Neuronal stem cell (in vitro differentiated cells): ENCODE measurements at regions not wholly inside any gene's neighbourhood (a gene's known extent, or its start where the extent isn't known, plus 50 kb on each side); places are given as distances from the start of the nearest gene placed in this dataset.

ENCODE experiments used
- DNase-seq: peaks from one replicate; pipeline ENCODE4 v3.0.0-alpha.2; 2013; ENCODE audit warnings: low spot score
- H2AFZ ChIP-seq: one replicate; pipeline ENCODE4 v1.6.1; 2013; ENCODE audit warnings: mild to moderate bottlenecking, low read length, inconsistent platforms
- H2AK5ac ChIP-seq: 2 replicates; pipeline ENCODE4 v1.6.1; 2013; ENCODE audit warnings: low read depth, mild to moderate bottlenecking, inconsistent platforms, low read length, moderate library complexity, mixed read lengths
- H2BK120ac ChIP-seq: 2 replicates; pipeline ENCODE4 v1.6.1; 2013; ENCODE audit warnings: low read depth, mild to moderate bottlenecking, inconsistent platforms, low read length, moderate library complexity, mixed read lengths
- H2BK12ac ChIP-seq: one replicate; pipeline ENCODE4 v1.6.1; 2013; ENCODE audit warnings: low read length, inconsistent platforms
- H2BK15ac ChIP-seq: 2 replicates; pipeline ENCODE4 v1.6.1; 2013; ENCODE audit warnings: mild to moderate bottlenecking, low read length, inconsistent platforms, mixed read lengths
- H2BK5ac ChIP-seq: one replicate; pipeline ENCODE4 v1.6.1; 2013; ENCODE audit warnings: inconsistent platforms, mild to moderate bottlenecking, low read length, moderate library complexity
- H3K14ac ChIP-seq: one replicate; pipeline ENCODE4 v1.6.1; 2013; ENCODE audit warnings: low read length, inconsistent platforms
- H3K18ac ChIP-seq: 2 replicates; pipeline ENCODE4 v1.6.1; 2013; ENCODE audit warnings: low read length, inconsistent platforms
- H3K23ac ChIP-seq: 2 replicates; pipeline ENCODE4 v1.6.1; 2013; ENCODE audit warnings: low read depth, mild to moderate bottlenecking, mixed read lengths, low read length, inconsistent platforms; ENCODE audit not compliant: poor library complexity
- H3K27ac ChIP-seq: replicated peaks from 3 replicates; pipeline ENCODE4 v1.5.1; 2013; ENCODE audit warnings: low read length, inconsistent platforms
- H3K27me3 ChIP-seq, 3 experiments: 2 replicates each; pipeline ENCODE4 v1.6.1; 2013; ENCODE audit warnings: low read length in 3 of 3, mild to moderate bottlenecking in 2 of 3, inconsistent platforms in 1 of 3, low read depth in 1 of 3, mixed read lengths in 1 of 3, moderate library complexity in 1 of 3; ENCODE audit not compliant: control insufficient read depth in 3 of 3, insufficient read depth in 3 of 3
- H3K36me3 ChIP-seq, 2 donors: replicated peaks in 1 of 2; 2 replicates each; pipeline ENCODE4 v1.6.1; 2013; ENCODE audit warnings: low read length in 2 of 2; ENCODE audit not compliant: control insufficient read depth in 2 of 2, insufficient read depth in 2 of 2
- H3K4ac ChIP-seq: 2 replicates; pipeline ENCODE4 v1.6.1; 2013; ENCODE audit warnings: inconsistent platforms, mild to moderate bottlenecking, low read length, moderate library complexity
- H3K4me1 ChIP-seq, 2 donors: 1 replicate in 1 of 2; 2 replicates in 1 of 2; pipeline ENCODE4 v1.6.1; 2013; ENCODE audit warnings: low read length in 2 of 2, low read depth in 1 of 2; ENCODE audit not compliant: control insufficient read depth in 2 of 2, insufficient read depth in 1 of 2
- H3K4me2 ChIP-seq: one replicate; pipeline ENCODE4 v1.6.1; 2013; ENCODE audit warnings: mild to moderate bottlenecking, low read length, inconsistent platforms; ENCODE audit not compliant: insufficient read depth, poor library complexity, severe bottlenecking
- H3K4me3 ChIP-seq, 2 donors: 2 replicates each; pipeline ENCODE4 v1.5.1; 2013; ENCODE audit warnings: low read length in 2 of 2, mild to moderate bottlenecking in 2 of 2, inconsistent platforms in 1 of 2, moderate library complexity in 1 of 2
- H3K79me1 ChIP-seq: one replicate; pipeline ENCODE4 v1.6.1; 2013; ENCODE audit warnings: low read depth, mild to moderate bottlenecking, inconsistent platforms, low read length, moderate library complexity
- H3K9ac ChIP-seq: one replicate; pipeline ENCODE4 v1.6.1; 2013; ENCODE audit warnings: mild to moderate bottlenecking, low read depth, low read length, inconsistent platforms; ENCODE audit not compliant: poor library complexity
- H3K9me3 ChIP-seq, 2 donors: replicated peaks in 1 of 2; 2 replicates each; pipeline versions ENCODE3 to v1.6.1; 2013; ENCODE audit warnings: low read length in 2 of 2, mild to moderate bottlenecking in 2 of 2, inconsistent platforms in 1 of 2, low read depth in 1 of 2, mixed read lengths in 1 of 2, moderate library complexity in 1 of 2; ENCODE audit not compliant: control insufficient read depth in 2 of 2, insufficient read depth in 1 of 2
- H4K8ac ChIP-seq: one replicate; pipeline ENCODE4 v1.6.1; 2013; ENCODE audit warnings: low read depth, mild to moderate bottlenecking, inconsistent platforms, low read length, moderate library complexity
- H4K91ac ChIP-seq: one replicate; pipeline ENCODE4 v1.6.1; 2013; ENCODE audit warnings: low read length, low read depth, mild to moderate bottlenecking, inconsistent platforms; ENCODE audit not compliant: poor library complexity
- WGBS, 2 donors: extraction: QIAGEN DNeasy Blood & Tissue Kit; methylation state at CpG; one replicate each; pipeline ENCODE4 v1.1.7; 2013; ENCODE audit warnings: missing lambda C conversion rate in 2 of 2, mixed read lengths in 1 of 2; ENCODE audit not compliant: insufficient read length in 2 of 2, insufficient replicate concordance in 1 of 2; ENCODE audit errors: extremely low coverage in 2 of 2; 5-methylcytosine and 5-hydroxymethylcytosine counted together

DNA sequence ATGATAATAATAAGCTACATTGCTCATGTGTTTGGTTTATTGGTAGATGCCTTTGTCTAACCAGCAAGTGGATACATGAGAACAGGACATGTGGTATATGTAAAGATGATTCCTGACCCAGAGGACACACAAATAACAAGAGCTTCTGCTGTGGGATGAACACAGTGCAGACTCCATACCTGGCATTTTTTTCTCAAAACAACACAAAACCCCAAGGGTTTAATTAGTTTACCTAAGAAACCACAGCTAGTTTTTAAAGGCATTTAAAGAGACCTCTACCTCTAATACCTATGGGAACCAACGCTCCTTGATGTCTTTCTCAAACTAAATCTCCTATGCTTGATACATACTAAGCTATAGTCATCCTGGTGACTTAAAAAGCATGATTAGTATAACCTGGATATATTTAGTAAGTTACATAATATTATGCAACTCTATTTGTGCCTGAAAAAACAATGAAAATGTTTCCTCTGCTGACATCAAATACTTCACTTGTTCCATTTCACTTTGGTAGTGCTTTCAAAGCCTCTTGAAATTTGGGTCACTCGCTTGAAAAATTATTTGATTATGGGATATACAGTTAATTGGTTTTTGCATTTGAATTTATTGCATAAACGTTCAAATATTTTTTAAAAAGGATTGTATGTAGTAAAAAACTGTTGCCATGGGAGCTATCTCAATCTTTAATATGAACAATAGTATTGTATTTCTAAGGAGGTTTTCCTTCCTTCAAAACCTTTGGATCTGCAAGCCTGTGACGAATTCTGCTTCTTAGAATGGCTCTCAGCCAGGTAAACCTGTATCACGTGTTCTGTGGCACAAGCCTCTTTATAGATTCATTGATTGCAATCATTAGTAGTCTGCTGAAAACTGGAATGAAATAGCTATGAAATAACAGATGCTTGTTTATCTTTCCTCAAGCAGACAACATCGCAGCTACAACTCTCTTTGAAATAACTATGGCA is 233.0 kb upstream of the KCNMB2 start:
- no peak overlapping the region for H3K9ac ChIP-seq
- H2BK5ac ChIP-seq: no peak overlapping the region
- no peaks in the 10 kb centered on the region for H3K36me3 ChIP-seq
- no peaks in the 10 kb centered on the region for H3K79me1 ChIP-seq
- no peak overlapping the region for H3K4me2 ChIP-seq
- no peak overlapping the region for H4K8ac ChIP-seq
- no peak overlapping the region for H3K18ac ChIP-seq
- no peak overlapping the region for H2BK15ac ChIP-seq
- no peak overlapping the region for H2BK120ac ChIP-seq
- H3K9me3 ChIP-seq: no peaks in the 10 kb centered on the region
- no peak overlapping the region for H3K4ac ChIP-seq
- H4K91ac ChIP-seq: no peak overlapping the region
- no peaks in the 10 kb centered on the region for H3K27me3 ChIP-seq
- H2BK12ac ChIP-seq: no peak overlapping the region
- WGBS, 2 donors: no CpG with 5 or more reads among the region's 6 CpGs
- no peak for DNase-seq
- H3K4me1 ChIP-seq: no peaks in the 10 kb centered on the region
- H3K14ac ChIP-seq: no peak overlapping the region
- no peak overlapping the region for H2AFZ ChIP-seq
- H3K4me3 ChIP-seq: no peak overlapping the region
- H3K27ac ChIP-seq: no peak overlapping the region
- H3K23ac ChIP-seq: no peak overlapping the region
- H2AK5ac ChIP-seq: no peak overlapping the region

DNA sequence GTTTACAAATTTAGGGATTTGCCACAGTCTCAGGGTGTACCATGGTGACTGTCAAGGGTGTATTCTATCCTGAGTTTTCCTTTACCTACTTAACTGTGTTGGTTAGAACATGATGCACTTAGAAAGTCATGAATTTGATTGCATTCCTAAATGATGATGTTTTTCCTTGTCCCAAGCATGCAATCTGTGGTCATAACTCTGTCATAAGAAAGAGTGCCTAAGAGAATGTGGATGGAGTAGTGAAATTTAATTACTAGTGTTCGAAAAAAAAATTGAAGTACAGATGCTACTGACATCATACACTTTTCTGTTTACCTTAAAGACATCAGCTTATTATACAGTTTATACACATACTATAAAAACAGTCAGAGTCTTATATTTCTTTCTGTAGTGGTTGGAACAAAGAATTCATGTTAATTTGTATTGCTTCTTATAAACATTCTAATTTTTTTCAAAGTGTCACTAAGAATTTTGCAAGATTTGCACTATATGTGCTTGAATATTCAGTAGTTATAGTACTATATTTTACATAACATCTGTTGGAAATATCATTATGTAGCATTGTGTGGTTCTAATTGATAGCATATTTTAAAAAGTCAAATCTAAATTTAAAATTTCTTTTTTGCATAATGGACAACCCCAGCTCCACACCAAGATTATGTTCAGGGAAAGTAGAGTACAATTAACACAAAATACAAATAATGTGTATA is 231.3 kb upstream of the KCNMB2 start:
- no CpG with 5 or more reads among the region's 1 CpG for WGBS, 2 donors
- Histone ChIP-seq H2AFZ (no peak overlapping the region), H3K79me1 (no peaks in the 10 kb centered on the region), H3K36me3 (no peaks in the 10 kb centered on the region), H2BK5ac (no peak overlapping the region), H4K8ac (no peak overlapping the region), H2BK12ac (no peak overlapping the region), H3K4me2 (no peak overlapping the region), H2BK15ac (no peak overlapping the region), H3K4me1 (no peaks in the 10 kb centered on the region), H3K18ac (no peak overlapping the region), H3K27ac (no peak overlapping the region), H2BK120ac (no peak overlapping the region), H3K9ac (no peak overlapping the region), H3K4ac (no peak overlapping the region), H4K91ac (no peak overlapping the region), H3K14ac (no peak overlapping the region), H3K27me3 (no peaks in the 10 kb centered on the region), H3K23ac (no peak overlapping the region), H3K9me3 (no peaks in the 10 kb centered on the region), H3K4me3 (no peak overlapping the region), H2AK5ac (no peak overlapping the region)
- no peak for DNase-seq

DNA sequence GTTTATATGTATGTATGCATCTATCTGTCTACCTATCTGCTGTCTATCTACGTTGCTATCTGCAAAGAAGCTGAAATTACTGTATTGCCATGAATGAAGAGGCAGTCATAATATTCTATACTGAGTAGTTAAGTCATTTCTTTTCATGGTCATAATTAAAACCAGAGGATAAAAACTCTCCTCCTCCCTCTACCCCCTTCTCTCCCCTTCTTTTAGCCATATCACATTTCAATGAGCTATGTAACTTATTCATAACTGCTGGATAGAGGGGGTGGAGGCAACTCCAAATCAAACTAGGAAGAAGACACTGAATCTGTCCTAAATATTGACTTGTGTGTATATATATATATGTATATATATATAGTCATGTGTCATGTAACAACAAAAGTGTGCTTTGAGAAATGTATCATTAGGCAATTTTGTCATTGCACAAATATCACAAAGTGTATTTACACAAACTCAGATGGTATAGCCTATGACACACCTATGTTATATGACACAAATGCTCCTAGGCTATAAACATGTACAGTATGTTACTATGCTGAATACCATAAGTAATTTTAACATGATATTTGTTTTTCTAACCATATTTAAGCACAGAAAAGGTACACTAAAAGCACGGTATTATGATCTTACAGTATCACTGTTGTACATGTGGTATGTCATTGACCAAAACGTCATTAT is 229.7 kb upstream of the KCNMB2 start:
- Histone ChIP-seq H3K79me1 (no peaks in the 10 kb centered on the region), H4K91ac (no peak overlapping the region), H3K27ac (no peak overlapping the region), H3K14ac (no peak overlapping the region), H3K9me3 (no peaks in the 10 kb centered on the region), H2BK5ac (no peak overlapping the region), H2AK5ac (no peak overlapping the region), H3K36me3 (no peaks in the 10 kb centered on the region), H2AFZ (no peak overlapping the region), H3K4ac (no peak overlapping the region), H3K4me3 (no peak overlapping the region), H2BK12ac (no peak overlapping the region), H3K27me3 (no peaks in the 10 kb centered on the region), H2BK15ac (no peak overlapping the region), H2BK120ac (no peak overlapping the region), H3K4me2 (no peak overlapping the region), H3K23ac (no peak overlapping the region), H3K9ac (no peak overlapping the region), H3K18ac (no peak overlapping the region), H3K4me1 (peaks cover 3 to 5% of the 10 kb centered on the region in 2 donors), H4K8ac (no peak overlapping the region)
- DNase-seq: no peak
- no CpG with 5 or more reads among the region's 3 CpGs for WGBS, 2 donors

DNA sequence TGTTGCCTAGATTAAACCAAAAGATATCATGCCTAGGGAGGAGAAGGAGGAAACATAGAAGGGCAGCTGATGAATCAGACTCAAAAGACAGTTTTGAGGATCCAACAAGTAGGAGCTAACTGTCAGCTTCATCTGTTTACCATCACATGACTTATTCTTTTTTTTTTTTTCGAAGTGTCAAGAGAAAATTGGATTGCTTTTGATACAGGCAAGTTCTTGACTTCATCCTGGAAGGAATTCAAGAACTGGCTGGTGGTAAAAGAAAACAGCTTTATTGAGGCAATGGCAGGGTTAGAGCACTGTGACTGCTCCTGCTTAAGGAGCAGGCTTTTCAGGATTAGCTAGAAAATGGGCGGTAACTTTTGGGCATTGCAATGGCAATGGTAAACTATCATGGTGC is 227.5 kb upstream of the KCNMB2 start:
- no peak overlapping the region for H3K18ac ChIP-seq
- no peaks in the 10 kb centered on the region for H3K36me3 ChIP-seq
- no peak overlapping the region for H3K9ac ChIP-seq
- H2BK5ac ChIP-seq: no peak overlapping the region
- no CpG with 5 or more reads among the region's 2 CpGs for whole genome bisulfite sequencing, 2 donors
- no peak overlapping the region for H2BK120ac ChIP-seq
- H3K27ac ChIP-seq: no peak overlapping the region
- H3K14ac ChIP-seq: no peak overlapping the region
- H2AFZ ChIP-seq: no peak overlapping the region
- no peaks in the 10 kb centered on the region for H3K27me3 ChIP-seq
- H3K23ac ChIP-seq: no peak overlapping the region
- no peaks in the 10 kb centered on the region for H3K9me3 ChIP-seq
- no peak overlapping the region for H4K91ac ChIP-seq
- H2AK5ac ChIP-seq: no peak overlapping the region
- no peak overlapping the region for H3K4ac ChIP-seq
- H3K79me1 ChIP-seq: no peaks in the 10 kb centered on the region
- no peak overlapping the region for H3K4me2 ChIP-seq
- peaks cover 3 to 5% of the 10 kb centered on the region in 2 donors for H3K4me1 ChIP-seq
- H2BK12ac ChIP-seq: no peak overlapping the region
- H4K8ac ChIP-seq: no peak overlapping the region
- no peak overlapping the region for H3K4me3 ChIP-seq
- no peak overlapping the region for H2BK15ac ChIP-seq
- no peak for DNase-seq
